ENCODE measurements at regions not wholly inside any gene's neighbourhood (a gene's known extent, or its start where the extent isn't known, plus 50 kb on each side); places are given as distances from the start of the nearest gene placed in this dataset.

DNA sequence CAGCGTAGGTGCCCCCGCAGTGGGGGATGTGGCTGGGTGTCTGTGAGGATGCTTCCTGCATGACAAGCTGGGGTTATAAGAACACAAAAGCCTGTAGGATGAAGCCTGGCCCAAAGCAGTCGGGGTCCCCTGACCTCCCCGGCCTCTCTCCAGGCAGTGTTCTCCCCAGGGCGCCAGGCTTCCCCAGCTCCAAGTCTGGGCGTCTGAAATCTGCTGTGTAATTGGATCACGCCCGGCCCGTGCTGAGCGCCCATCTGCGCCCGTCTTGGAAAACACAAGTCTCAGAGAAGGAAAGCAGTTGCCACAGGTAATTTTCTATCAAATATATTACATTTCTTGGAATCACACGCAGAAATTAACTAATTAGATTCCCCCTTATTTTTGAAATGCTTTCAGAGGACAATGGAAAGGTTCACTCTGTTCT lies 233.3 kb downstream of the CTTN start:
- TF ChIP-seq CTCF (conservative IDR thresholded peaks at IDR 0.05) (no peak), EZH2 (IDR thresholded peaks at IDR 0.05; ENCODE audit: low read depth) (no peak)
